HG03097 (cell line): ENCODE measurements at regions not wholly inside any gene's neighbourhood (a gene's known extent, or its start where the extent isn't known, plus 50 kb on each side); places are given as distances from the start of the nearest gene placed in this dataset.

Experiments used
- ATAC-seq: cut with Tn5 transposase; IDR thresholded peaks from one replicate; pipeline ENCODE4 v1.9.1; 2021; ENCODE audit not compliant: unreplicated experiment, low FRiP score

DNA sequence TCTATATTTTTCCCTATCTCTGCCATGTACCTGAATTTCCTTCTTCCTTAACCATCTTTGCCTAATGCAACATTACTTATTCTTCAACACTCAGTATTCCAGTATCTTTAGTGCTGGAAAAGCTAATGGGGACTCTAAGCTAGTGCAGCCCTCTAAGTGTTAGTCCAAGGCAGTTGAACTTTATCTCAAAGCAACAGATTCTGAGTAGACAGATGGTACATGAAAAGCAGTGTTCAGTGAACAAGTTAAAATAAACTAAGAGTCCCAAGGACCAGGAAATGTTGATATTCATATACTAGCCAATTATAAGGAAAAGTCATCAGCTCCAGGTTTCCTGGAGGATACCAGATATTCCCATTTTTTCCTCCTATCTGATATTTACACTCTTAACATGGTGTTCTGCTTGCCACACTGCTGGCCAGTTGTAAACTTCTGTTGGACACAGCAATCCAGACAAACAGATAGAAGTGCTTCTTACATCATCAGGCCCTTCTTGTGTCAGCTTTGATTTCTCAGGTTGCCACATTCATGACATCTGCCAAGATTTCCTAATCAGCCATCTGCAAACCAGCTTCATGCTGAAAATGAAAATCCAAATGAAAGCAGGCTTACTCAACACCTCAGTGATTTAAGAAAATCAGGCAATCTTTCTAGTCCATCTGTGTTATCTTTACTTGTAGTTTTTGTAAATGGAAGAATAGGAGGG is 255.9 kb upstream of the POU2AF2 start:
- ATAC-seq: no peak

DNA sequence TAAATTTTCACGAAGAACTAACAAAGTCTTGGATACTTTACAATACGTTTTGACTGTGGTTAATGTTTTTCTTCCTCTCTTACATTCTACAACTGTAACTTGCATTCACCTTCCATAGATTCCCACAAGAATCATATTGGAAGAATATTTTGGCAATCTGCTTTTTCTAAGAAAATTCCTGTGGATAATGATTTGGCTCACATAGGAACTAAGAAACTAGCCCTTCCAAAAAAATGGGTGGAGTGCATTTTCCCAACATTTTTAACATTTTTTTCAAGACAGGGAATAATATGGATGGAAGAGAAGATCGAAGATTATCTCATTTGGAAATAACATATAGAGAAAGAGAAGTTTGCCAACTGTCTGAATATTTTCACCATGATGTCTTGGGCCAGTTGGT is 256.9 kb upstream of the POU2AF2 start:
- ATAC-seq: no peak

DNA sequence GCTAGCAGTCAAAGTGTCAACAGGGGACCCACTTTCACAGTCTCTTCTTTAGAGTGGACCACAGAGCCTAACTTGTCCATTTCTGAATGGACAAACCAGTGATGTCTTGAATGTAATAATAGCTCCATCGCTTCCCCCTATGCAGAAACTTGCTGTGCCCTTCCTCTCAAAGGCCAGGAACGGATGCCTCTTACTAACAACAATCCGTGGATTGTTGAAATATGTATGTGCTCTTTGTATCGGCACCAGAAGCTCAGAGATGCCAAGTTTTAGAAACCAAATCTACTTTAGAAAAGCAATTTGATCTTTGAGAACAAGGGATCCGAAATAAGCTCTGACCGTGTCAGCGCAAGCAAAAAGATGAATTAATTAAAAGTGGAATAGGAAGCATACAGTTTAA is 259.5 kb upstream of the POU2AF2 start:
- ATAC-seq: no peak

DNA sequence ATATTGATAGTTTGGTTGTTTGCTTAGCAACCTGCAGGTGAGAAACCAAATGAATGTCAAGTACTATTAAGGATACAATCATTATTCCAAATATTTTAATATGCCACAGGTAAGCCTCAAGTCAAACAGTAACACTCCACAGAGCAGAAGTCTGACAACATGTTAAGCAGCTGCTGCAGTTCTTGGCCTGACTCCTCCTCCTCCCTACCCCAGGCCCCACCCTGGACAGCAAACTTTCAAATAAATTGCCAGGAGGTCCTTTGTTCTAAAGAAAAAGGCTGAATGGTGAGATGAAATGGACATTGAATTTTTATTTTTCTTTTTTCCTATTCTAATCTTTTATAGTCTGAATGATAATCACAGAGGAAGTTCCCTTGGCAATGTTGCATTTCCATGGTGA is 260.0 kb upstream of the POU2AF2 start:
- no peak for ATAC-seq

DNA sequence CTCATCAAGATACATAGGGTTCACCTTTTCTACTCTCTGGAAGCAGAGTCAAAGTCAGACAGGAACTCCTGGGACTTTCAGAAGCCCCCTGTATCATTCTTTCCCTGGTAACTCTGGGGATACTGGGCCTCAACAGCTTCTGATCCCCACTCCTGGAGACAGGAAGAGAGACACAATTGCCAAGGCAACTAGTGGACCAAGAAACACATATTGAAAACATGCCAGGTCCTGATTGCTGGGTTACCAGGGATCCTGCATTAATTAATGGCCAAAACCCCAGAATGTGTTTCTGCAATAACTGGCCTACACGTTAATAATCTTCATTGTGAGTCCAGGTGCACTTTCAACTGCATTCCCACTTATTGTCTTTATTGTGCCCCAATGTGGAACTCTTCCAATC is 260.8 kb upstream of the POU2AF2 start:
- ATAC-seq: no peak

DNA sequence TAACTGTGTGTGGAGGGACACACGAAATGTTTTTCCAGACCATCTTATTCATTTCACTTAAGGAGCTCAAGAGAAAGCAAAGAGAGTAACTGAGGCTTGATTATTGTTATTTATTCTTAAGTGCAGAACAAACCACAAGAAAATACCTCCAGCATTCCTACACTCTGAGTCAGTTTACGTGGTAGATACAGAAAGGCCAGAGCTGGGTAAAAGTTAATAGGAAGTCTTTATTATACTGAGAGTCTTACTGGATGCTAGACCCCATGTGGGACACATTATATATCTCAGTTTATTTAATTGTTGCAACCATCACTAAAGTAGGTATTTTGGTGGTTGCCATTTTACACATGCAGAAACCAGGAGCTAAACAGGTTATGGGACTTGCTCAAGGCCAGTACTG is 261.4 kb upstream of the POU2AF2 start:
- ATAC-seq: no peak

DNA sequence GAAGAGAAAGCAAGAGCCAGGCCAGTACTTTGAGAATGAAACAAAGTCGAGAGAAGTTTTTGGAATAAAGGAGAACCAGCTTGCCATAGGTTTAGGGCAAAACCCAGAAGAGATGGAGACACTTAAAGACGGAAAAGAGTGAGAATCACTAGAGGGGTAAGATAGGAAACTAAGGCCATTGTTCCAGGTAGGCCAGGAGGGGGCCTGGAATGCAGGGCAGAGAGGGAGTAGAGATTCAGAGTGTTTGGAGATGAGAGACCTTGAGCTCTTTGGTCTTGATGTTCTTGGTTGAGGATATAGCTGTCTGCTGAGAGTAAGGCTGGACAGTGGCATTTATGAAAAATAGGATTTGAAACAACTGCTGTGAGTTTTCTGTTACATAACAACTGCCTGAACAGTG is 263.3 kb upstream of the POU2AF2 start:
- no peak for ATAC-seq

DNA sequence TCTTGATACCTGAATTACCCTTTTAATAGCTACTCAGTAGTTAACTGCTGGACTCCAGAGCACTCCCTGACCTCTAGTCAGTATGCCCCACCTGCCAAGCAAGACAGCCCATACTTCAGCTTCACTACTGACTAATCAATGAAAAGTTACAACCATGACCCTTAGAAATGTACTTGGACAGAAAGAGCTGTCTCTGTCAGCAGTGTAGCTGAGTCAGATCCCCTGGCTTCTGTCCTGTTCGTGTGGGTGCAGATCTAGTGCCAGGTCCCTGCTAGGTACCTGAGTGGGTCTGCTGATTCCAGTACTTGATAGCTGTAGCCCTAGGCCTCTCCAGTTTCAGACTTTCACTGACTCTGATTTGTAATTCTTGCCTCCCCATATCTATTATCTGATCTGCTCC is 265.8 kb upstream of the POU2AF2 start:
- ATAC-seq: no peak

DNA sequence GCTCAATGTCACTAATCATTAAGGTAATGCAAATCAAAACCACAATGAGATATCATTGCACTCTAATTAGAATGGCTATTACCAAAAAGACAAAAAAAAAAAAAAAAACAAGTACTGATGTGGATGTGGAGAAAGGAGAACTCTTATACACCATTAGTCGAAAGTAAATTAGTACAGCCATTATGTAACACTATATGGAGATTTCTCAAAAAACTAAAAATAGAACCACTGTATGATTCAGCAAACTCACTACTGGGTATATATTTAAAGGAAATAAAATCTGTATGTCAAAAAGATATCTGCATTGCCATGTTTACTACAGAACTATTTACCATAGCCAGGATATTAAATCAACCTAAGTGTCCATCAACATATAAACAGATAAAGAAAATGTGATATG is 265.4 kb upstream of the ARHGAP20 start:
- ATAC-seq: no peak

DNA sequence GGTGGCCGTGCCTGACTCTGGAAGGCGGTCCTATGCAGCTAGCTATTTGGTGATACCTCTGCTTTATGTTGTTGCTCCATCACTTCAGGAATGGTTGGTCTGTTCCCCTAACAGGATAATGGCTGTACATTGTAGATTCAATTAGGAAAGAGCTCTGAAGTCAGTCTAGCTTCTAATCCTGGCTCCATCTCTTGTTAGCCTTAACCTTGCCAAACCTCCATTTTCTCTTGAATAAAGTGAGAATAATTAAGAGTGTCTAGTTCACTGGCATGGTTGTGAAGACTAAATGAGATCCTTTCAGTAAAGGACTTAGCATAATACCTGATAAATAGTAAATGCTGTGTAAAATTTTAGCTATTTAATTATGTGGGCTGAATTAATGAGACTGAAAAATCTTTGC is 262.5 kb upstream of the ARHGAP20 start:
- no peak for ATAC-seq

DNA sequence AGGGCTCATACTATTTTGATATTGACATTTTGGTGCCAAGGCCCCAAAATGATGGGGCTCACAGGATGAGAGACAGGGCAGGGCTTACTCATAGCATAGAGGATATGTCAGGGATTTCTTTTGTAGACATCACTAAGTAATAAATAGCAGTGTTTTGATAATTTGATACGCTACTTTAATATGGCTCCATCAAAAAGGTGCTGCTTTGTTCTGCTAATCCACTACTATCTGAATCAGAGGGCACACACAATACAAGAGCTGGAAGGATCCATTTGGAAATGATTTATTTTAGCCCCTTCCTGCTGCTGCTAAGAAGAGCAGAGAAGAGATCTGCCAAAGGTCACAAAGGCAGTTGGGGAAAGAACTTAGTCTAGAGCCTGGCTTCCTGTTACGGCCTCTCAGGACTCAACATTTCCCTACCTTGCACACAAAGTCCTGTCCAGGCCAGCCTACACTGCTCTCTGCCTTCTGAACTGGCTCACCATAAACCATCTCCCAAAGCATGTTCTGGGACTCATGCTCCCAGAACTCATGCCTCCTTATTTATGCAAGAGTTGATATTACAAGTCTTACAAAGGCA is 261.3 kb upstream of the ARHGAP20 start:
- ATAC-seq: no peak

DNA sequence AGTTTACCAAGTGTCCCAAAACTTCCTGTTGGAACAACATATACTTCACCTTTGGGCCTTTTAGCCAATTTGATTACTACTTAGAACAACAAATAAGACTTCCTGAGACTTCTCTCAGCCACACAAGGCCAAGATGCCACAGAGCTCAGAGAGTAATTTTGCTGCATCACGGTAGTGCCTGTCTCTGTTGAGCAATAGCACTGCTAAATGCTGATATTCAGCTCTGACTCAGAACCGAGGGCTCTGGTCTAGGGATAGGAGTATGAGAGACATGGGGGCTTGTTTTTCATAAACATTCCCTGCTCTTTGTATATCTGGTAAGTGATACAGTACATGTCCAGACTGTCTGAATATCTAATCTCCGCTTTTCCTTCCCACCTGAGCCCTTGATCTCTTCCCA is 260.4 kb upstream of the ARHGAP20 start:
- no peak for ATAC-seq

DNA sequence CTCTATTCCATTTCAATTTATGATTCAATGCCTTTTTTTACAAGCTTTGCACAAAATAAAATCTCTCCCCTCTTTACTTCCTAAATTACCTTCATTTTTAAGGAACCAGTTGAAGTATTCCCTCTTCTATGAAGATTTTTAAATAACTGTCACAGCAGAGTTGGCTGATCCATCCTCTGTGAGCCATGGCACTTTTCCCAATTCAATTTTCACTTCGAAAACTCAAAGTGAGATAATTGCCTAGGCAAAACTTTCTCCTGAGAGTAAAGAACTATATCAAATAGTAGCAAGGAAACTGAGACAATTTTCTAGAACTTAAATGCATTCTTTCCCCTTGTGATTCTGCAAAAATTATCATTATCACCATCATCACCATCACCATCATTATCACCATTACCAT is 259.9 kb upstream of the ARHGAP20 start:
- ATAC-seq: no peak

DNA sequence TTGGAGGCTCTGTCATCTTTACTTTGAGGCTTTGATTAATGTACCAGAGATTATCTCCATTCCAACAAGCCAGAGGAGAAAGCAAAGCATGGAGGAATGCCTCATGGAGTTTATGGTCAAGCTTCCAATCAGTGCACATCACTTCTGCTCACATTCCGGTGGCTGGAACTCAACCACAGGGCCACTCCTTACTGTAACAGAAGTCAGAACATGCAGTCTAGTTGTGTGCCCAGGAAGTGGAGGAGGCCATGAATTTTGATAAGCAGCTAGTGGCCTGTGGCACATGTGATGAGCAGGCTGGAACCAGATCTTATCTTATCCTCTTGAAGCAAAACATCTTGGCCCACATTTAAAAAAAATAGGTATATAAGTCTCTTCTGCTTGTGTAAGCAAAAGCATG is 258.9 kb upstream of the ARHGAP20 start:
- no peak for ATAC-seq

DNA sequence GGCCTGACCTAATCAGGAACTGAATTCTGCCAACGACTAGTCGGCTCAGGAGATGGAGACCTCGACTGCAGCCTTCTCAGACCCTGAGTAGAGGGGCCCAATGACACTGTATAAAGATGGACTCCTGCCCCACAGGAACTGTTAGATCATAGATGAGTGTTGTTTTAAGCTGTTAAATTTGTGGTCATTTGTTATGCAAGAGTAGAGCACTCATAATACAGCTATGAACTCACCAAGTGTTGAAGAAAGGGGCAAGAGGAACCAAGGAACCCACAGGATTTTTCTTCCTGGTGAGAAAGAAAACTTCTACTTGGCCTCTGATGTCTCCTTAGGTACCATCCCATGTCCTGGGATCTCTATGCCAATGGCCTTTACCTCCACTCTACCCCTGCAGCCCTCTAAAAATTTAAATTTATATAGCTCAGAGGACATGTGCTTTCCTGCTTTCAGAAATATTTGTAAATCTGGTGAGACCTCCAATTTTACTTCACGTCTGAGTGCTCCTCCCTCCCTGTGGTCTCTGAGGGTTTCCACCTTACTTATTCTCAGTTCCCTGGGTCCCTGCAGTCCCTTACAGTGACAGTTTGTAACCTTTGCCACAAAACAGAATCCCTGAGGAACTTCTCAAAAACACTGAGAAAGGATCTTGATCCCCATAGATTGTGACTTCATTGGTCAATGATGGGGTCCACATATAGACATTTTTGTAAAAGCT is 256.3 kb upstream of the ARHGAP20 start:
- ATAC-seq: no peak

DNA sequence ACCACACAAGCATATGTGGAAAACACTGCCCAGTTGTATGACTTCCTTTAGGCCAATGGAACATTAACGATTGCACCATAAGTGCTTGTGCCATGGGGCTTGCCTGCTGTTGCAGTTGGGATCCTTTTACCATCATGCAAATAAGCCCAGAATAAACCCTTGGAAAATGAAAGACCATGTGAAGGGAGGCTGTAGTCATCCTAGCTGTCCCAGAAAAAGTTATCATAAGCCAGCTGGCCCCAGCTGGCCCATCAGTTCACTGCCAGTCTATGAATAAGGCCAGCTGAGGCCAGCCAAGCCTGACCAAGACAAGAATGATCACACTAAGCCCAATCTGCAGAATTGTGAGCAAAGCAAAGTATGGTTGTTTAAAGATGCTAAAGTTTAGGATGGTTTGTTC is 253.9 kb upstream of the ARHGAP20 start:
- ATAC-seq: no peak

DNA sequence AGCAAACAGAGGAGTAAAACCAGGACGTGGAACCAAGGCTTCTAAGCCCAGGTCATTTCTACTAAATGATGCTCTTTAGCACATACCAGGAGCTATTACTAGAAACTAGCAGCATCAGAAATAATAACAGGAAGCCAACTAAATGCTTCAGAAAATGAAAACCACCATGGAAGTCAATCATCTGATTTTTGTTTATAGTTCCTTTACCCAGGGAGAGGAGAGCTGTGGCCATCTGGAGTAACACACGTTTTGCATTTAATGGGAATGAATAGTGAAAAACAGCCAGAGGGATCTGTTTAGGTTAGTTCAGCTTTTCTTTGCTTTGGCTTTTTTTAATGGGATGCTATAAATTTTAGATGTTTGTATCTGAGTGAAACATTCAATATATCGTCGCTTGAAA is 250.7 kb upstream of the ARHGAP20 start:
- no peak for ATAC-seq

DNA sequence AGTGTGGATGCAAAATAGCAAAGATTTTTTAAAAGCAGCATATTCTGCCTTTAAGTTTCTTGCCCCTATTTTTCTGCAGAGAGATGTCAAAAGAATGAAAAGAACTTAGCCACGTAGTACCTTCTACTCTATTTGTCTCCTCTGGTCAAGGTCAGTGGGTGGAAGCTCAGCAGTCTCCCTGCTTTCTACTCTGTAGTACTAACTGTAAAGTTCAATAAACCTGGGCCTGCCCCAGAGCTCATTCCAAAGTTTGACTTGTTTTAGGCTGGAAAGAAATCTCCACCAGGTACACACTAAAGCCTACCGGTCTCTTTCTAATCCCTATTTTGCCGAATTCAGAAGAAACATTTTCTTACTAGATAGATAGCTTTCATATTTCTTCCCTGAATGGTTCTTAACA is 247.9 kb upstream of the ARHGAP20 start:
- no peak for ATAC-seq

DNA sequence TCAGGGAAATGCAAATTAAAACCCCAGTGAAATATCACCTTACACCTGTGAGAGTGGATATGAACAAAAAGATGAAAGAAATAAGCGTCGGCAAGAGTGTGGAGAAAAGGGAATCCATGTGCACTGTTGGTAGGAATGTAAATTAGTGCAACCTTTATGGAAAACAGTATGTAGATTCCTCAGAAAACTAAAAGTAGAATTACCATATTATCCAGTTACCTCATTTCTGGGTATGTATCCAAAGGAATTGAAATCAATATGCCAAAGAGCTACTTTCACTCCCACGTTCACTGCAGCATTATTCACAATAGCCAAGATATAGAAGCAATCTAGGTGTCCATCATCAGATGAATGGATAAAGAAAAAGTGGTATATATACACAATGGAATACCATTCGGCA is 246.0 kb upstream of the ARHGAP20 start:
- ATAC-seq: no peak

DNA sequence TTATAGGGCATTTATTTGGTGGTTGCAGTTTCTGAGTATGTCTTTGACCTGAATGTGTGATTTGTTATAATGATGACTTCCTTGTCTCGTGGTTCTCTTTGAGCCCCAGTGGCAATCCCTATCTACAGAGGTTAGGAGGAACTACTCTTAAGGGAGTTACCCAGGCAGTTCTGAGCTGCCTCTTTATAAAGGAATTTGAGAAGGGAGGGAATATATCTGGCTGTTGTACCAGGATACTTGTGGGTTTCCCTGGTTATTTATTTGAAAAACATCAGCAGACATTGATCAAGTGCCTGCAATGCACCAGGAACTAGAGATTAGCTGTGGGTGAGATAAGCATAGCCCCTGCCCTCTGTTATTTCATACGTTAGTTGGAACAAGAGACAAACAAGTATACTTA is 243.5 kb upstream of the ARHGAP20 start:
- ATAC-seq: no peak

DNA sequence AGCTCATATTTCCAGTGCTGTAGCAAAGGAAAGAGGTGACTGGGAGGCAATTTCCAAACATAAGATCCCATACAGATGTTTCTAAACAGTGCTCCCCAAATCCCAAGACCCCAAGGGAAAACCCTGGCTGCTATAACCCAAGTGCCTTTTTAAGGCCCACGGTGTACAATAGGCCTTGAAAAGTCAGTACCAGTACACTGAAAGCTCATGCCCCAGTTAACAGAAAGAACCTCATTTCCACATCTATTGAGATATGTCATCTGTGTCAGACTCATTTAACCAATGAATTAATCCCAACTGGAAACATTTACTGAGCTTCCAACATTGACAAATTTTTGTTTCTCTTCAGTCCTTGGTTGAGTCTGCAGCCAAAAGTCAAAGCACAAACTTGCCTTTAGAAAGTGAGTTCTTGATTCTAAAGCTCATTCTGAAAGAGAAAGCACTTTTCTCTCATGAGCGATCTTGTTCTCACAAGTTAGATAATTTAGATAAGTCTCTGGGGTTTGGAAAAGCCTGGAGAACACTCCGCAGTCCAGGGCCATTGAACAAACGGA is 239.8 kb upstream of the ARHGAP20 start:
- ATAC-seq: no peak
